Heart left ventricle (tissue), 13 donors: ENCODE measurements at regions not wholly inside any gene's neighbourhood (a gene's known extent, or its start where the extent isn't known, plus 50 kb on each side); places are given as distances from the start of the nearest gene placed in this dataset.

Experiments
- POLR2A ChIP-seq, 2 donors: fragments of 450-650 bp; IDR thresholded peaks; one replicate each; pipeline ENCODE4 v1.6.1; 2017; ENCODE audit warnings: antibody characterized with exemption in 2 of 2, mild to moderate bottlenecking in 2 of 2, moderate library complexity in 2 of 2
- TF ChIP-seq, protein P1 (sequence below), 12 donors: fragments of 200-600 bp; sonication (generic) in 4 of 12; IDR thresholded peaks; one replicate each; pipeline versions ENCODE4 v1.5.0 to v1.8.0; 2018 to 2022; ENCODE audit warnings: antibody characterized with exemption in 12 of 12, mild to moderate bottlenecking in 5 of 12
- donor health status: ischemic (EF 13 %, LVEDD 7.1; RV severe dilation, severe dysfunction).
- donor health status: DM: no; HTN: yes; CAD: no.
- donor health status: DM: no; HTN: no; CAD: no.
- donor health status: ischemic (EF 25% LVEDD 6.9; RV normal size, moderate dysfunction).
- donor health status: ischemic (EF 25% LVEDD 5.7; RV mildly dilated, moderate dysfunction).
- donor health status: ischemic (EF 35%, LVEDD 5.7; RV mildly dilated, moderate dysfunction).
- donor health status: nonischemic (EF 11% LVEDD 7.7; RV severe dilation, severe dysfunction).
- donor health status: DM: yes; HTN: yes; CAD: no.
- donor health status: PGD.
- donor health status: ischemic (EF 29% LVEDD 5.4; RV normal size, mild dysfunction).
- donor health status: nonischemic (EF 23%, LVEDD 6.1; RV moderate dilation, normal function).

GRCh38 chr5:110225949-110226348, 500.5 kb downstream of the TMEM232 start:
- TF ChIP-seq, protein P1, sequence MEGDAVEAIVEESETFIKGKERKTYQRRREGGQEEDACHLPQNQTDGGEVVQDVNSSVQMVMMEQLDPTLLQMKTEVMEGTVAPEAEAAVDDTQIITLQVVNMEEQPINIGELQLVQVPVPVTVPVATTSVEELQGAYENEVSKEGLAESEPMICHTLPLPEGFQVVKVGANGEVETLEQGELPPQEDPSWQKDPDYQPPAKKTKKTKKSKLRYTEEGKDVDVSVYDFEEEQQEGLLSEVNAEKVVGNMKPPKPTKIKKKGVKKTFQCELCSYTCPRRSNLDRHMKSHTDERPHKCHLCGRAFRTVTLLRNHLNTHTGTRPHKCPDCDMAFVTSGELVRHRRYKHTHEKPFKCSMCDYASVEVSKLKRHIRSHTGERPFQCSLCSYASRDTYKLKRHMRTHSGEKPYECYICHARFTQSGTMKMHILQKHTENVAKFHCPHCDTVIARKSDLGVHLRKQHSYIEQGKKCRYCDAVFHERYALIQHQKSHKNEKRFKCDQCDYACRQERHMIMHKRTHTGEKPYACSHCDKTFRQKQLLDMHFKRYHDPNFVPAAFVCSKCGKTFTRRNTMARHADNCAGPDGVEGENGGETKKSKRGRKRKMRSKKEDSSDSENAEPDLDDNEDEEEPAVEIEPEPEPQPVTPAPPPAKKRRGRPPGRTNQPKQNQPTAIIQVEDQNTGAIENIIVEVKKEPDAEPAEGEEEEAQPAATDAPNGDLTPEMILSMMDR (IDR thresholded peaks at IDR 0.05): no peak
- TF ChIP-seq POLR2A (IDR thresholded peaks at IDR 0.05): no peak
